NCI-H187 (cell line): ENCODE measurements at regions not wholly inside any gene's neighbourhood (a gene's known extent, or its start where the extent isn't known, plus 50 kb on each side); places are given as distances from the start of the nearest gene placed in this dataset.
"Not testable (repeated sequence)": the region's sequence is repeated elsewhere in the genome, so short reads cannot be mapped to it uniquely, and the experiment has no call there.

ENCODE experiments used
- DNase-seq, 2 experiments: peaks; one replicate each; lab custom pipeline; 2025; lab: John Stamatoyannopoulos, UW

DNA sequence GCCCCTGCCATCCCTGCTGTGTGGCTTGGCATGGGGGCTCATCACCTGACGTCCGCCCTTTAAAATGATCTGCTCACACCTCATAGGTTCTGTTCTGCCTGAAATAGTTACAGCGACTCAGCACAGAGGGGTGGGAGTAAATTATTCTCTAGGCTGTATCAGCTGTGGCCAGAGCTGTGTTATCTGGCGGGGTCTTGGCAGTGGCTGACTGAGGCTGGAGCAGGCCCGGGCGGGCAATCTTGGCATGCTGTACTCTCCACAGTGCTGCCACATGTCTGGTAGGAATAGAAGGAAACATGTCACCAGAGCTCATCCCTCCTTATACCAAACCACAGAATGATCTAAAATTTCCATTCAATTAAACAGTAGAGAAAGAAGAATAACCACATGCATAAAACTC is 499.9 kb upstream of the LMCD1 start:
- no peak for DNase-seq

DNA sequence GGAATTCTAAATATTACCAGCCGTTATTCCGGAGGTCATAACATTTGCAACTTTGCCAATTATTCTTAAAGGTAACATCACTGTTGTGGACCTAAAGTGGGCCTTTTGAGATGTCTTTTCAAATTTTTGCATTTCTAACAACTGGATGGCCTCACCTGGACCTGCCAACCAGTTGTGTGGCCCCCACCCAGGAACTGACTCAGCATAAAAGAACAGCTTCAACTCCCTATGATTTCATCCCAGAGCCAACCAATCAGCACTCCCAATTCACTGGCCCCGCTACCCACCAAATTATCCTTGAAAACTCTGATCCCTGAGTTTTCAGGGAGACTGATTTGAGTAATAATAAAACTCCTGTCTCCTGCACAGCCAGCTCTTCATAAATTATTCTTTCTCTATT is 489.7 kb upstream of the LMCD1 start:
- no peak for DNase-seq

DNA sequence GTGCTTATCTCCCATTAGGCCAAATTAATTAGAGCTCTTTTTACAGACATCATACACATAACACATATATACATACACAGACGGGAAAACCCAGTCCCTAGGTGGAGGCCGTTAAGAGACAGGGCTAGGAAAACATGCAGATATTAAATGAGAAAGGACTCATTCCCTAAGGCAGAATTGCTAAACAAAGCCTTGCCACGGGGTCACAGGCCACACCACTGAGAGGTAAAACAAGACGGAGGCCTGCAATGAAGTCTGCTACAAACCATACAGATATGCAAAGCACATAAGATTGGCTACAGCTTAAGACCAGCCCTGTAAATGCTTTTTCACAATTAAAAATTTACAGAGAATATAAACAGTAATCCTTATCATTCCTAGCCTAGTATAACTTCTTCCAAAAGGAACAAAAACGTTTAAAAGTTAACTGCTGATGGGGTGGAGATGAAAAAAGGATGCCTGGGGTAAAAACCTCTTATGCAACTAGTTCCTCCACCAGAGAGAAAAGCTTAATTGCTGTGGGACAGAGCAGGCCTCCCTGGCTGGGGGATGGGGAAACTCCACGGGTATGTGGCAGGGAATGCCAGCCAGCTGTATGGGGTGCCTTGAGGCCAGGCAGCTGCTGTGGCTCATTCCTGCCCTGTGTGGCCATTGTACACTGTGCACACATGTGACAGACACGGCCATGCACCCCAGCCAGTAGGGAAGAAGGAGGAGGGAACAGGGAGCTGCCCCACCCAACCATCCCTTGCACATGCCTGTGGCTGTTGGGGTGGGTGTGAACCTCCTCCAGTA is 481.4 kb upstream of the LMCD1 start:
- DNase-seq = no peak

DNA sequence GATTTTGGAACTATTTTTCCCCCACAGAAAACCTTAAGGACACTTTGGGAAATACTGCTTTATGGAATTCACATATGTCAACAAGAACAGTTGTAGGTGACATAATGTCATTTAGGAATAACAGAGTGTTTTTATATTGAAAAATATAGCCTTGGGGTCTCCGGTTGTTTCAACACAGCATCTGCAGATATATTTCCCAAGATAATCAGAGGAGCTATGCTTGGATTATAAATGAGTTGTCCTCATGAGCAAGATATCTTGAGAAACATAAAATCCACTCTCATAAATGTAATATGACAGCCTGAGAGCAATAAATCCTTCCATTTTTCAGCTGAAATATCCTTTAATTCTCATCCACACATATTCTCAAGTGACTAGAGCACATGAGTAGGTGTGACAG is 473.7 kb upstream of the LMCD1 start:
- DNase-seq = no peak

DNA sequence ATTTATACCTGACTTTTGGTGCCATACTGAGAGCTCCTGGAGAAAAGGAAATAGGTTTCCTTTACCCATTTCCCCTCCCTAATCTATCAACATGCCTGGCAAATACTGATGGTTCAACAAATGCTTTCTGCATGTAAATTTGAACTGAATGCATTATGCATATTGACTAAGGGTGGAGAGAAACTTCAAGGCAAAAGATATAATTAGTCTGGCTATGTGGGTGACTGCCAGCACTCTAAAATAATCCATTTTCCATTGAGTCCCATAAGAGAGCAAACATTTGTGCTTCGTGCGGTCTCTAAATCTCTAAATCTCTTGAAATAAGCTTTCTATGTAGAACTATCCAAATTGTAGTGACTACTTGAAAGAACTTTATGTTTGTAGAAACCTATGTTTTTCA is 451.3 kb upstream of the LMCD1 start:
- DNase-seq = no peak

DNA sequence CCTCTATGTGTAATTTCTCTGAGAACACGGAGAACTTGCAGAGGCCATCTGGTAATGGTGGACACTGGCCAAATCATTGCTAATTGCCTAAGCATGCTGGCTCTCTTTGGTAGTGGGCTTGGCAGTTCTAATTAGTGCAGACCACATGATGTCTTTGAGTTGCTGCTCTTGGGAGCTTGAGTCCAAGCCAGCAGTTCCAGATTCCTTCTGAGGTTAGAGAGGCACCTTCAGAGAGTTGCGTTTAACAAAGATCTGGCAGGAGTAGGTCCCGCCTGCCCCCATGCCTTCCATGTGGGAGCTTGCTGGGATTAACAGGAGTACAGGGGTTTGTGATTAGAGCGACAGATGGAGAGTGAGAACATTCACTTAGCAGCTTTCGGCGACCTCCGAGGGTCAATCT is 449.0 kb upstream of the LMCD1 start:
- DNase-seq = no peak

DNA sequence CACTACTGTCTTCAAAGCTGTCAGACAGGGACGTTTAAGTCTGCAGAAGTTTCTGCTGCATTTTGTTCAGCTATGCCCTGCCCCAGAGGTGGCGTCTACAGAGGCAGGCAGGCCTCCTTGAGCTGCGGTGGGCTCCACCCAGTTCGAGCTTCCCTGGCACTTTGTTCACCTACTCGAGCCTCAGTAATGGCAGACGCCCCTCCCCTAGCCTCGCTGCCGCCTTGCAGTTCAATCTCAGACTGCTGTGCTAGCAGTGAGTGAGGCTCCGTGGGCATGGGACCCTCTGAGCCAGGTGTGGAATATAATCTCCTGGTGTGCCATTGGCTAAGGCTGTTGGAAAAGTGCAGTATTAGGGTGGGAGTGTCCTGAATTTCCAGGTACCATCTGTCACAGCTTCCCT is 433.5 kb upstream of the LMCD1 start:
- not testable (repeated sequence) for DNase-seq

DNA sequence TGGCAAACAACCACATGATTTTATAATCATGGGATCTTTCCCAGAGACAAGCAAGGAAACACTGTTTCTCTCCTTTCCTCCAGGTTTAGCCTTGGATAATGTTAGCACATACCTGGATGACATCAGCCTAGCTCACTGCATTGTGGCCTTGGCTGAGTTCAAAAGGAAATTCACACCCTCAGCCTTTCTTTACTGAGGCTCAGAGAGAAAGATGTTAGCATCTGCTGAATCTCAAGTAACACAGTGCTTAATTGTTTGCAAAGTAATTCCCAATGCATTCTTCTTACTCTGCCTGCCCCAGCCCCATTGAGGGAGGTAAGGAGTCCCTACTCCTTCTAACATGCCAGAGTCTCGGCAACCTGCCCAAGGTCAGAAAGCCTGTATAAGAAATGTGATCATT is 432.2 kb upstream of the LMCD1 start:
- DNase-seq = no peak

DNA sequence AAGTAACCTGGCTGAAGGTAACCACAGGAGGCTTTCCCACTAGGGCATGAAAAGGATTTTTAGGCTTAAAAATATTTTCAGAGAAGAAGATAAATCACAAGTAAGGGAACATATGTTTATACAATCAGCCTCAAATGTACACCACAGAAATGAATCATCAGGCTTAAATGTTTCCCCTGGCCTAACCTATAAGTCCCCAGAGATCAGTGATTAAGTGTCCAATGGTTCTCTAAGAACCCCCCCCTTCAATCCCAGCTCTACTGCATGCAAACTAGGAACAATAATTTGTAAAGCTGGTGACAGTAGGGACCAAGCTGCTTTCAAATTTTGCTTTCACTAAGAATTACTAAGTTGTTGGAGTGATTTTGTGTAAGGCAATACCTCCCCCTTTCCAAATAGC is 431.6 kb upstream of the LMCD1 start:
- DNase-seq = no peak

DNA sequence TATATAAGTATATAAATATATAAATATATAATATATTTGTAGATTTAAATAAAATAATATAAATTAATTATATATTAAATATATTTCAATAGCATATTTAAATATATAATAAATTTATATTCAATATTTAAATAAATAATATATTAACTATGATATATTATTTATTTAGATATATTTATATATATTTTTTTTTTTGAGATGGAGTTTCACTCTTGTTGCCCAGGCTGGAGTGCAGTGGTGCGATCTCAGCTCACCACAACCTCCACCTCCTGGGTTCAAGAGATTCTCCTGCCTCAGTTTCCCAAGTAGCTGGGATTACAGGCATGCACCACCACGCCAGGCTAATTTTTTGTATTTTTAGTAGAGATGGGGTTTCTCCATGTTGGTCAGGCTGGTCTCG is 426.9 kb upstream of the LMCD1 start:
- not testable (repeated sequence) for DNase-seq

DNA sequence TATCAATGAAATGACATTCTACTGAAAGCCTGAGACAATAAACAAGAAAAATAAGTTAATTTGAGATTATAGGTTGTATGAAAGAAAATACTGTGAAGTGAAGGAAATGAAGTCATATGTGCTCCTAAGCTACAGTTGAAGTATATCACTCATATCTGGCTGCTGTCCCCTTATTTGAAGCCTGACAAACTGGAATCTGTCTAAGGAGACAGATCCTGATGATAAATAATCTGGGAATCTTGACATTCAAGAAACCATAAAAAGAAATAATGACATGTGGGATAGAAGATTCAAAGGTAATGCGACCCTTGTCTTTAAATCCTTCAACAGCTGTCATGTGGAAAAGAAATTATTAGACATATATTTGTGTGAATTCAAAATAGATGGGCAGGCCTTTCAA is 424.5 kb upstream of the LMCD1 start:
- DNase-seq = no peak

DNA sequence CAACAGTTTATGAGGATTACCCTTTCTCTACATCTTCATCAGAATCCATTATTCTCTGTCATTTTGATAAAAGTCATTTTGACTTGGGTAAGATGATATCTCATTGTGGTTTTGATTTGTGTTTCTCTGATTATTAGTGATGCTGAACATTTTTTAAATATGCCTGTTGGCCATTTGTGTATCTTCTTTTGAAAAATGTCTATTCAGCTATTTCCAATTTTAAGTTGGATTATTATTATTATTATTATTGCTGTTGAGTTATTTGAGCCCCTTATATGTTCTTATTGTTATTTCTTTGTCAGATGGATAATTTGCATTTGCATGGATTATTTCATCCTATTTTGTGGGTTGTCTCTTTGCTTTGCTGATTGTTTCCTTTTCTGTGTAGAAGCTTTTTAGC is 421.2 kb upstream of the LMCD1 start:
- no peak for DNase-seq

DNA sequence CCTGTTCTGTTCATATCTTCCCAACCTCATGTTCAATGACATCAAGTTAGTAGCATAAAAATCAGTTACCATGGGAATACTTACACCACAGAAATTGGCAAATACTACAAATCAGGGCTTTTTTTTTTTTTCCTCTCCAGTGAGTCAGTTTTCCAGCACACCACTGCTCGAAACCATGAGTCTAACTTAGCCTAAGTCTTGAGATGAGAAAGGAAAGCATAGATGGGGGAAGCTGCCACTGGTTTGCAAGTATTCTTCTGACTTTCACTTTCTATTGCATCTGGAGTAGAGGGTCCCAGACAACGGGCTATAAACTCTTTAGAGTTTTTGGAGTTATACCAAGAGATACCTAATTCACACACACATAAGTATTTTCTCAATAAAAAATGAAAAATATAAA is 416.1 kb upstream of the LMCD1 start:
- no peak for DNase-seq

DNA sequence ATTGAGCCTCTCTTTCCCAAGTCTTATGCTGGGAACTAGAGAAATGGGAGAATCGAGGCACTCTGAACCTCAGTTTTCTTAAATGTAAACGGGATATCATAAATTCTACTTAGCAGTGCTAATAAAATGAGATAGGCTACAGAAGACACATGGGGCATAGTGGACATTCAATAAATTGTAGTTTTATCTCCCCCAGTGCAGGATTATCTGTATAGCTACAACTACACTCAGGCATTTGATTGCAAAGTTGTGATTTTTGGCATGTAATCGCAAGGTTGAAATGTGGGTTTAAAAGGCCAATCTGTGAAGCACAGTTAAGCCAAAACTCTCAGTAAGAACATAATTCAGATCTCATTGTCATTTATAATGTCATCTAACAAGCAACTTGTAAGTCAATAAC is 413.7 kb upstream of the LMCD1 start:
- DNase-seq = no peak

DNA sequence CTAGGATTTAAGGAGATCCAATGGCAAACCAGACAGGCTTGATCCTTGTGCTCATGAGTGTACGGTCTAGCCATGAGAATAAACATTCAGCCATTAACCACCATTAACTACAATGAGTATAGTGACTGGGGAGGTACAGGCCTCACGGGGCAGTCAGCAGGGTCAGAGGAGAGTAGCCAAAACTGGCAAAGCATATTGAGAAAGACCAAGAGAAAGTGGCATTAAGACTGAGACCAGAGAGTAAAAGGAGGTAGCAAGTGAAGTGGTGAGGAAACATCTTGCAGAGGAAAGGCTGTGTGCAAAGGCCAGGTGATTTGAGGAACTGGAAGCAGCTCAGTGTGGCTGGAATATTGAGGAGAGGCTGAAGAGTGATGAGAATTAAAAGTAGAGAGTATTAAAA is 407.2 kb upstream of the LMCD1 start:
- no peak for DNase-seq

DNA sequence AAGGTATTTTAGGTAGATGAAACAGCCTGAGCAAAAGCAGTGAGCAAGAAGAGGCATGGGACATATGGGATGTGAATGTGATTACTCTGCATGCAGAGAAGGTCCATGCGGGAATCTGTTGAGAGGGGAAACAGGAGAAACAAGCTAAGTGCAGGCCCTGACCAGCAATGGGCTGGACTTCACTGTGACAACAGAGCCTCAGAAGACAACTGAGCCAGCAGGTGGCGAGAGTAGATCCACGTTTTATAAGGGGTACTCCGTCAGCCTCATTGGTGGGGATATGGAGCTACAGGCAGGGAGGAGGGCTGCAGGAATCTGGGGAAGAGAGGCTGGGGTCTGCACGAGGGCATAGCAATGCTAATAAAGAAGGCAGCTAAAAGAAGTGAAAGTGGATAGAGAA is 405.9 kb upstream of the LMCD1 start:
- DNase-seq = no peak

DNA sequence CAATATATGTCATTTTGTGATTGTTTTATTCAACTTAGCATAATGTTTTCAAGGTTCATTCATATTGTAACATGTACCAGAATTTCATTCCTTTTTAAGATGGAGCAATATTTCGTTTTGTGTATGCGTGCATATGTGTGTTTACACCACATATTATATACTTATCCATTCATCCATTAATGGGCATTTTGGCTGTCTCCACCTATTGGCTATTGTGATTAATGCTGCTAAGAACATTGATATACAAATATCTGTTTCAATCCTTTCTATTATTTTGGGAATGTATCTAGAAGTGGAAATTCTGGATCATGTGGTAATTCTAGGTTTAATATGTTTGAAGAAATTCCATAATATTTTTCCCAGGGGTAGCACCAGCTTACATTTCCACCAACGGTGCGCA is 403.9 kb upstream of the LMCD1 start:
- DNase-seq = no peak

DNA sequence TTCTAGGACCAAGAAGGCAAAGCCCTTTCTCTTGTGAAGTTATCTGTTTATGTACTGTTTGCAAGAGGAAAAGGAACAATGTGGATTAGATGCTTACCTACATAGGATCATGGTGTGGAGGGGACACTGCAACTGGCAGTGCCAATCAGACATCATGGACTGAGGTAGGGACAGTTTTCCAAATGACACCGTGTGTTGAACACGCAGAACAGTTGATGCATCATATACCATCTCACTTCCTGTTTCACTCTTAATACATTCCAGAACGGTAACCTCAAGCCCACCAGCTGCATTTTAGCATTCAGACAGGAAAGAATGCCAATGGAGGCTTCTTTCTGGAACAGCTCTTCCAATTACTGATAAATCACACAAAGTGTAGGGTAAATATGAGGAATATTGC is 397.7 kb upstream of the LMCD1 start:
- DNase-seq = no peak

DNA sequence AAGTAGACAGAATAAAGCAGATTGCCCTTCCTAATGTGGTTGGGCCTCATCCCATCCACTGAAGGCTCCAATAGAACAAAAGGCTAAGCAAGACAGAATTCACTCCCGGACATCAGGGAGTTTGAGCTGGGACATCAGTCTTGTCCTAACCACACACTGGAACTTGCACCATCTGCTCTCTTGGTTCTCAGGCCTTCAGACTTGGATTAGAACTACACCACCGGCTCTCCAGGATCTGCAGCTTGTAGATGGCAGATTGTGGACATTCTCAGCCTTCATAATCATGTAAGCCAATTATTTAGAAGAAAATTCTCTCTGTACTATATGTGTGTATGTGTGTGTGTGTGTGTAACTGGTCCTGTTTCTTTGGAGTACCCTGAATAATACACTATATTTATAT is 394.7 kb upstream of the LMCD1 start:
- no peak for DNase-seq

DNA sequence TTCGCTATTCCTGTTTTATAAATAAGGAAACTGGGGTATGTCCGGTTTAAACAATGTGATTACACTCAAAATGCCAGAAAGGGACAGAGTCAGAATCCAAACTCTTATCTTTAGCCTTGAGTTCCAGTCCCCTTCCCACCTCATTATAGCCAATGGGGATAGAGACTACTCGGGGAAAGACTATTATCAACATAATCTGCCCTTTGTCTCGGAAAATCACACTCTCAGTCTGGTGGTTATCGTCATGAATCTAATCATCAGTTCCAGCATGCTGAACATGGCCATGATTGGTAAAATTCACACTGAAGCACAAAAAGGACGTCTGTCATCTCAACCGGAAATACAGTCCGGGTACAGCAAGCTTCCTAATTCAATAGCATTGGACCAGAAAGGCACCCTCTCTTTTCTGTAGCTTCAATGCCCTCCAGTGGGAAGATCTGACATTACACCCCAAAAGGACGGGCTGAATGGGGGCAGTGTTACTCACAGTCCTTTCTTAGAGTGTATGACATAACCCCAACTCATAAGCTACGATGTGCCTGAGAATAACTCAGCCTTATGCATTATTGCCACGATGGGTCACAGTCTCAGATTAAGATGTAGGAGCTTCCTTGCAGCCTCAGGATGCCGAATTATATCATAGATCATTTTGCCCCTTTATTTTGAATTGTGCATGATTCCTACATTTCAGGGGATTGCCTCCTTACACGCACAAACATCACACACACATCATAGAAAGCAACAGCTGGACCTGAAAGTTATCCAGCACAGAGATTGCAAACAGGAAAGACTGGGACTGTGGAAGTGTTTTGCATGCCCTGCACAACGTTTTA is 390.4 kb upstream of the LMCD1 start:
- peak in 1 of 2 experiments; percentile 13 for DNase-seq

DNA sequence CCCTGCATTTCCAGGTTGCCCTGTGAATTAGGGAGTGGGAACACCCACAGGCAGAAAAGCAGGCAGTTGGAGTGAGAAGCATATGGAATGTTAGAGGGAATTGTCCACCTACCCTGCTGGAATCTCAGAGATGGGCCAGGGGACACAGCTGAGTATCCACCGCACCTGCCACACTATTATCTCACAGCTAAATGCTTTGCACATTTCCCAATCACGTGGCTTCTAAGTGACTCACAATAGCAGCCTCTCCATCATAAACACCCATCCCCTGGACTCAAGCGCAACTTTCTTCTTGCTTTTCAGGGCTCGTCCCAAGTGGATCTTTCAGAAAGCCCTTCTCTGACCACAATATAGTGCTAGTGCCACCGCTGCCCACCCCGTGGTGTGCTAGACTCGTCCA is 389.0 kb upstream of the LMCD1 start:
- DNase-seq = no peak

DNA sequence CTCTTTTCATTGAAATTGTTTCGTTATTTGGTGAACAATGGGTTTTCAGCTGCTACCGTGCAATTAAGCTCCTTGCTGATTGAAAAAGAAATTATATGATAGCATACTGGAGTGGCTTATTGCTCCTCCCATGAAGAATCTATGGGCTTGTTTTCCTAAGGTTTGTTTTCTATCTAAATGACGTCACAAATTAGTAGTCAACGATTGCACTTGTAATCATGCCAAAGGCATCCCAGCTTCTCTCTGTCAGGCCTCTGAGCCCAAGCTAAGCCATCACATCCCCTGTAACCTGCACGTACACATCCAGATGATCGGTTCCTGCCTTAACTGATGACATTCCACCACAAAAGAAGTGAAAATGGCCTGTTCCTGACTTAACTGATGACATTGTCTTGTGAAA is 388.0 kb upstream of the LMCD1 start:
- DNase-seq = no peak

DNA sequence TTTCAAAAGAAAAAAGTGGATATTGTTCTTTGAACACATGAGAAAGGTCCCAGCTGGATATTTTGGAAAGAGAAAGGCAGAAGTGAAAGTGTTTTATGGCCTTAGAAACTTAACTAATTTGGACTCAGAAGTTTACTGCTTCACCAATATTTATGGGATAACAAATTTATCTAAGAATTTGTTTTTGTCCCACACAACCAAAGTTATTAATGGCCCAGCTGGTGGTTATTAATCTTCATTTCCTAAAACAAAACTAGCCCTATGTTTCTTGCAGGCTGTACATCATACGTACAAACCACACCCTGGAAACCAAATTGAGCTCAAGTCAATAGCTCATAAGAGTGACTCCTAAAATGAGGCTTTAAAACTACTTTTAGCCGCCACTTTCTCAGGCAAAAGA is 372.9 kb upstream of the LMCD1 start:
- no peak for DNase-seq

DNA sequence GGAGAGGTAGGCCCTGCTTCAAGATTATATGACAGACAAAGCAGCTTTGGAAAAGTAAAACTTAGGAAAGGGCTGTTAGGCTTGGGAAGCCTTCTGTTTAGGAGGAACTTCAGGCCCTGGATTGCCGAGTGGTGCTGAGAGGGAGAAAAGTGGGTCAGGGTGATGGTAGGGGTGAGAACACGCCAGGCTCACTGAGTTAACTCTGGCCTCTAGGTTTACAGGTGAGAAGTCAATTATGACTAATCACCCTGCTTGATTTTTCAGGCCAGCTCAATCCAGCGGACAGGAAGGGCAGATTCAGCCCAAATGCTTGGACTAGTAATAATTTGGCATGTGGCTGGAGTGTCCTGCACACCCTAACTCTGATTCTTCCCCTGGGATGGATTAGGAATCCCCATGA is 365.1 kb upstream of the LMCD1 start:
- DNase-seq = no peak
